NCI-H1694 treated with DMSO at 0.1 percent for 48 hours (cell line): ENCODE measurements at regions not wholly inside any gene's neighbourhood (a gene's known extent, or its start where the extent isn't known, plus 50 kb on each side); places are given as distances from the start of the nearest gene placed in this dataset.
A peak's percentile ranks its signal among the peaks of the same experiment; 100 is the strongest.
"Not testable (repeated sequence)": the region's sequence is repeated elsewhere in the genome, so short reads cannot be mapped to it uniquely, and the experiment has no call there.

Experiments
- DNase-seq: peaks from one replicate; lab custom pipeline; 2025; lab: John Stamatoyannopoulos, UW

DNA sequence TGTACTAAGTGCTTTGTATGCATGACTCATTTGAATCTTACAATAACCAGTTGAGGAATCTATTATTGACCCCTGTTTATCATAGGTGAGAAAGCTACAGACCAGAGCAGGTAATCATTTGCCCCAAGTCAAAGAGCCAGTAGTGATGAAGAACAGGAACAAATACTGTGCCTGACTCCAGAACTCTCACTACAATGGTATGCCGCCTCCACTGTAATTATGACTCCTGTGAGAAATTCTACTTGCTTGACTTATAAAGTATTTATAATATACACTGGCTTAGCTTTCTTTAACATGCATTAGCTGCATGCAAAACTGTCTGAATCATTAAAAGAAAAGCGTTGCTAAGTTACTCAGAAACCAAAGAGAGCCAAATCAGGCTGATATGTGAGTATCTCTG, 92.6 kb downstream of the ZNF281 start:
- no peak for DNase-seq

DNA sequence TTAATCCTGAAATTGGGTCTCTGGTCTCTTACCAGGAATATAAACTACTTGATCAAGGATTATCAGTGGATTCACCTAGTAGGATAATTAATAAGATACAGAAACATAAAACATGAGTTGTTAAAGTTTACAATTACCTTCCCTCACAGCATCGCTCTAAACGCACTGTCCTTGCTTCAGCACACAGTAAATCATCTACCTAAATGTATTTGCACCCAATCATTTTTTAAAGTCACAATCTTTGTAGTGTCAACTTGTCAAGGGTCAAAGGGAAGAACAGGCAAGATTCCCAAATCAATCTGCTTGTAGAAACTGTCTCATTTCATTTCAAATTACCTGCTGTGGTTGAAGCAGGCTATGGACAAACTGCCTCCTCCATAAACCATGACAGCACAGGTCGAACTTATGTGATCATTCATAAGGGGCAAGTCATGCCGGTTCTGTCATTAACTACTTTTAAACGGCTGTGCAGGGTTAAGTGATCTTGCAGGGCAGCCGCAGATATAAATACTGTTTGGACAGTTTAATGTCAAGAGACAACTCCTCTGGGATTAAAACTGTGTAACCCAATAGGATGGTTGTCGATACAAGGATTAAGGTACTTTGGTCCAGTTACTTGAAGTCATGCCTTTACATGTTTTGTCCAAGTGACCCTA, 93.6 kb downstream of the ZNF281 start:
- no peak for DNase-seq

DNA sequence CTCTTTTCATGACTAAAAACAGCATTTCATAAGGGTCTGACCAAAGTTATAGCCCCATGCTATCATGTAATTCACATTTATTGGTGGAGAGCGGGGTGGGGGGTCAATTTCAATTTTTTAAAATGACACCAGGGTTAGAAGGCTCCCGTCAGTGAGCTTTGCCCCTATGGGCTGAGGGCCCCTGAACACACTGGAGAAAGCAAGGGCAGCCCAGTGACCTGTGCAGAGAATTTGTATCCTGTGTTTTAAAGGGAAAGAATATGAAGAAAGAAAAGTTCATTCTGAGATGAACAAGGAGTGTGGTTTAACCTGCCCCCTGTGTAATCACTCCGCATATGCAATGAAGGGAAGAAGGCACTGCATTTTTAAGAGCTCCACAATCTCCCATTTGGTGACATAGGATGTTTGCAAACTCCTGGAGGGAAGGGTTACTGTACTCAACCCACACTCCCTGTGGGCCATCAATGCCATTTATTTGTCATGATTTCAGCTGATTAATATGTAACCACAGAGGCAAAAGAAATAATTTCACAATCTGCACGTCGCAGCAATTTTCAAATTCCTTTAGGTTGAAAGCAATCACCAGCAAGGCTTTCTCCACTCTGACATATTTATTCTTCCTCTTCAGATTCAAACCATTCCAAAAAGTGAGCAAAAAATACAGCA, 95.6 kb downstream of the ZNF281 start:
- no peak for DNase-seq

DNA sequence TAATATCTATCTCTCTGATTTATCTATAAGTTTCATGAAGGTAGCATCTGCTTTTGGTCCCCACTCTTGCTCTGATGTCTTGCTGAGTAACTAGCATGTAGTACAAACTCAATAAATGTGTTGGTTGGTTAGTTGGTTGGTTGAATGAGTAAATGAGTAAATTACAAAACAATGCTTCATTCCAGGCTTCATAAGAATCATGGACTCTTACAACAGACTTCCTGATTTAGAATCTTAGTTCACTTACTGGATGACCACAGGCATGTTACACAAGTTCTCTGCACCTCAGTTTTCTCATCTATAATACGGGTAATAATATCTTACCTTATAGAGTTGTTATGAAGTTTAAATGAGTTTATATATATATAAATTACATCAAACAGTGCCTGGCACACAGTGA, 98.6 kb downstream of the ZNF281 start:
- DNase-seq = no peak

DNA sequence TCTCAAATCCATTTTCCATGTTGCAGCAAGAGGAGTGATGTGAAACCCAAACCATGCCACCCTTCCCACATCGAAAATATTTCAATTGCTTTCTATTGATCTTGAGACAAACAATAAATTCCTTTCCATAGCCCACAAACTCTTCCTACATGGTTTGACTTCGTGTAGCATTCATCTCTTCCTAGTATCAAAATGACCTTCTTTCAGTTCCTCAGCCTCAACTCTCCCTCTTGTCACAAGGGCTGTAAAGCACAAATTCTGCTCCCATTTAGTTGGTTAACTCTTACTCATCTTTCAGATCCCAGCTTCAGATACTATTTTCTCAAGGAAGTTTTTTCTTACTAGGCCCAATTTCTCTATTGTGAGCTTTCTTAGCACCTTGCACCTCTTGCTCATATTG, 99.0 kb downstream of the ZNF281 start:
- DNase-seq = no peak

DNA sequence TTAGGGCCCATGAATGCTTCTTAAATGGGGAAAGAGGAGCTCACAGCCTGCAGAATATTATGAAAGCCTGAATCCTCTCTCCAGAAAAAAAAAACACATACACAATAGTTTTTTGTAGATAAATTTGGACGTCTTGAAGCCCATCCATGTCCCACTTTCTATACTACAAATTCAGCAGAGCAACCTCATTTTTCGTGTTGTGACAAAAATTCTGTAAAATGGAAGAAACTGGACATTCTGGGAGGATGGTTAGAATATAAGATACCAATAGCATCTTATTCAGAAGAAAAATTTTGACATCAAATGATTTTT, 102.1 kb downstream of the ZNF281 start:
- no peak for DNase-seq

DNA sequence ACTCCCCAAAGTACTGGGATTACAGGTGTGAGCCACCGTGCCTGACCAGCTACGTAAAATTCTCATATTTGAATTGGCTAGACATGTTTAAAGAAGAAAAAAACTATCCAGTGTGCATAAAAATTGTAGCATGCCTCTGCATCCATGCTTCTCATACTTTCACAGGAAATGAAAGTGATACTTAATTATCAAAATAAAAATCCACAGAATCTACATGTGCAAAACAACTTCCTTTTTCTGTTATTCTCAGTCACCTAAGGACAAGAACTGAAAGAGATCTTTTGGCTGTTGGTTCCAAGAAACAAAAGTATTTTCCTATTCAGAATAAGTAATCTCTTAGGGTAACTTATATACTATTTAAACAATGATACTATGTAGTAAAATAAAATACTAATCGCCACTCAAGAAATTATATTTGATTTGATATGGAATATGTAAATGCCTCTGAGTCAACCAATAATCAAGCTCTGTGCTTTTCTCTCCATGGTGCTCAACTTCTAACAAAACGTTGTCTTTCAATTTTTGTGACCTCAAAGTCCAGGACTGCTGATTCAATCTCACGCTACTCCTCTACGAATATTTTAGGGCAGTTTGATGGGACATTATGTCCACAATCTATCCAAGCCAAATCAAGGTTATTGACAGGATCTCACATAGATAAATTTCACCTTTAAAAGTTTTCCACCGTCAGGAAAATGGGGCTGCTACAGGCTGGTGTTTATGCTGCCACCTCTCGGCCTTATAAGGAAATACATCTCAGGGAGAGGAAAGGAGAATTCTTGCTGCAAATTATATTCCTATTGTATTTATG, 102.7 kb downstream of the ZNF281 start:
- DNase-seq = peak; percentile 56

DNA sequence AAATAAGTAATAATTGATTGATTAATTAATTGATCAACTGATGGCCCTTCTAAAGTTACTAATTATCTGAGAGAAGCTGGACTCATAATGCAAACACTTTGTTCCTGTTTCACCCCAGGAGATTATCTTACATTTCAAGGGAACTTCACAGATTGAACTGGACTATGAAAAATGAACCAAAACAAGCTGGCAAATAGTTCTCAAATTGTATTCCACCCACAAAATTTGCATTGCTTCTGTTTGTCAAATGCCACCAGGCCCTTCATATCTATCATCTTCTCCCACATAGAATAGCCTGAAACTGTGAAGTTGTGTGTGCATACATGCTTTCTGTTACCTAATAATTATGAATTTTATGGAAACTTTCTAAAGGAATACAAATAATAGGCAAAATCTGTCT, 104.0 kb downstream of the ZNF281 start:
- DNase-seq = no peak

DNA sequence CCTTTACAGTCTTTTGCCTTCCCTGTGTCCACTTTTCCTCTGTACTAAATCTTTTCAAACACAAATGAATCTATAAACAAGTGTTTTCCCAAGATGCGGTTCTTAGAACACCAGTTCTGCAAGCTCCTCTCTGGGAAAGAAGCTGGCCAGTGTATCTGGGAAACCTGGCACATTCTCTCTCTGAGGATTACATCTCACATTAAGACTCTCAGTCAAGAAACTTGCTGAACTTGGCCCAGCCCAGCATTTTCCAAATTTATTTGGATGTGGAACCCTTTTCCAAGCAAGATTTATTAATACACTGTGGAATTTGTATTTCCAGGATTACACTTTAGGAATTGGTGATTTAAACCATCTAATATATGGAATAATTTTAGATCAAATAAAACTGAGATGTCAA, 105.7 kb downstream of the ZNF281 start:
- DNase-seq = no peak

DNA sequence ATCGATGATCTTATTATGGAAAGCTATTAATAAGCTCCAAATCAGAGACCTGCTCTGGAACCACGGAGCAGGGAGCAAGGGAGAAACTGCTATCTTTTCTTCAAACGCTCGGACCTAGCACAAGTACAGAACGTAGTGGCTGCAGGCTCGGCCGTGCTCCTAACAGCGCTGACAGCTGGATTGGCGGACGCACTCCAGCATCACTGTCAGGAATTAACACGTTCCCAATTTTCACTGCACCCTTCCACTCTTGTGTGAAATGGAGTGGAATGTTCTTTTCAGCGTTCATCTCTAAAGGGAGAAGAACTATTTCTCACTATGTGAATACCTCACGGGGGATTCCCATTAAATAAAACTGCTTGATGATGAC, 106.9 kb downstream of the ZNF281 start:
- no peak for DNase-seq

DNA sequence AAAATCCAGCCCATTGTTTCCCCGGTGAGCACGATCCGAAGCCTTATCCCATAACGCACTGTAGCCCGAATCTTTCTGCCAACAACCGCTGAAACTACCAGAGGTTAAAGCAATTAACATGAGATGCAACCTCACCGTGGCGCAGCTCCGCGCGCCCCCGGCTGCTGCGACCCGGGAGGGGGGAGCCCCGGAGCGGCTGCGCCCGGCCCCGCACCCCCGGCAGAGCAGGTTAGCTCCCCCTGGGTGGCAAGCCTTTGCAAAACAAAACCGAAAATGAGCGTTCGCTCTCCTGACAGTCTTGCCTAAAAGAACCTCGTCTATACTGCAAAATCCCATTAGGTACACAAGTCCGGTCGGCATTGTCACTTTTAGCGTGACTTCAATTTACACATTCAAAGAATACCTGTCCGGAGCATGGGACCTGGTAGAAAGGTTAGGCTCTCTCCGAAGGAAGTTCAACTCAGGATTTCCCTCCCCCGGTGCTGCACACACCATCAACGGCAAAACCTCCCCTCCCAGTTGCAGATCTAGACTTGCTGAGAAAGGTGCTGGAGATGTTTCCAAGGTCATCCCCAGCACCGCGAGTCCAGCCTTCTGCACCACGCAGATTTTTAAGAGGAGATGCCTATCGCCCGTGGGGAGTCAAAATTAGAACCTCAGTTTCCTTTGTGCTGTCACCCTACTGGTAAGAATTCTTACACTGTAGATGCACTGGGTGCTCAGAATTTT, 107.5 kb downstream of the ZNF281 start:
- no peak for DNase-seq

DNA sequence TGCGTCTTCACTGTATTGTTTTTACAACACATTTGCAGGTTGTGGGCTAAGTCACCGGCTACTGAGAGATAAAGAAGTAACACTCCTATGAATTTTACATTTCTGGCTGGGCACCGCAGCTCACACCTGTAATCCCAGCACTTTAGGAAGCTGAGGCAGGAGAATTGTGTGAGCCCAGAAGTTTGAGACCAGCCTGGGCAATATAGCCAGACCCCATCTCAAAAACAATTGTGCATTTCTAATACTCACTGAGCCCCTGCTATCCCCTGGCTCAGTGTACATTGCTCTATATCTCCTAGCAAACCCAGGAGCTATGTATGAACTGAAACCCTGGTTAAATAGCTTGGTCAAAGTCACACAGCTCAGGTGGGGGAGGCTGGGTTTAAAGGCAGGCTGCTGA, 108.7 kb downstream of the ZNF281 start:
- no peak for DNase-seq

DNA sequence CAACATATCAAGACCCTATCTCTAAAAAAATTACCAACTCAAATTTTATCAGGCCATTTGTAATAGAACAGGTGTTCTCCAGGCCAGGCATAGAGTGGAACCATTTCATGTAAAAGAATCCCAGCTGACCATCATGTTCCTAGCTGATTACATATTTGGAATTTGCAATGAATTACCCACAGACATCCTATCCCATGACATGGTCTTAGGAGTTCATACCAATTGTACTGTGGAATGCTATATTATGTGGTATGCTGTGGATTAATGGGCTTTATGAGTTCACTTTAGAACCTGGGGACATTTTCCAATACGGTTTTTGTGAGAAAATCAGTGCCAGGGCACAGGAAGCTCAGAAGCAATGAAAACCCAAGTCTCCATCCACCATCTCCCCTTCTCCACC, 110.3 kb downstream of the ZNF281 start:
- no peak for DNase-seq

DNA sequence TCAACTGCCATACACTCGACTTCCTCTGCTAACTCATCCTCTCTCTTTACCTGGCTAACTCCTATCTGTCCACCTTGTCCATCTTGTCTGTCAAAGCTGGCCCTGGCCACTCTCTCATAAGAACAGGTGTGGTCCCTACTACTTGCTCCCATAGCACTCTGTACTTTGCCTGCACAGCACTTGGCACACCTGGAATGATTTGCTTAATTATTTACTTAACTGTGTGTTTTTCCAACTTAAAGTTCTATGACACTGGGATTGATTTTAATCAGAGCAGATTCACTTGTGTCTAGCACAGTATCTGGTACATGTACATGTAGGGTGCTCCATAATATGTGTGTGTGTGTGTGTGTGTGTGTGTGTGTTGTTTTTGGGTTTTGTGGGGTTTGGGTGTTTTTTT, 111.6 kb downstream of the ZNF281 start:
- no peak for DNase-seq

DNA sequence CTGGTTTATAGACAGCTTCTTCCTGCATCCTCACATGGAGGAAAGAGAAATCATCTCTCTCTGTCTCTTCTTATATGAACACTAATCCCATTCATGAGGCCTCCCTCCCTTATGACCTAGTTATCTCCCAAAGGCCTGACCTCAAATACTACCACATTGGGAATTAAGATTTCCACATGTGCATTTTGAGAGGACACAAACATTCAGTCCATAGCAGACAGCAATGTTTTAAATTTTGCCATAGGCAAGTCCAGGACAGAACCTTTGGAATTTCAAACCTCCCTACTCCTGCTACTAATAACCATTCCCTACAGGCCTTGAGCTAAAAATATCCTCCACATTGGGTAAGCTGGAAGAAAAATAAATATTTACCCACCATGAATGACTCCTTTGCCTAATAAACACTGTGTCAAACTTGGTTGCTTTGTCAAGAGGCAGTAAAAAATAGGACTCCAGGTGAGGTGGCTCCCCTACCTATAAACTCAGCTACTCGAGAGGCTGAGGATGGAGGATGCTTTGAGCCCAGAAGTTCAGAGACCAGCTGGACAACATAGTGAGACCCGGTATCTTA, 113.7 kb downstream of the ZNF281 start:
- DNase-seq = no peak

DNA sequence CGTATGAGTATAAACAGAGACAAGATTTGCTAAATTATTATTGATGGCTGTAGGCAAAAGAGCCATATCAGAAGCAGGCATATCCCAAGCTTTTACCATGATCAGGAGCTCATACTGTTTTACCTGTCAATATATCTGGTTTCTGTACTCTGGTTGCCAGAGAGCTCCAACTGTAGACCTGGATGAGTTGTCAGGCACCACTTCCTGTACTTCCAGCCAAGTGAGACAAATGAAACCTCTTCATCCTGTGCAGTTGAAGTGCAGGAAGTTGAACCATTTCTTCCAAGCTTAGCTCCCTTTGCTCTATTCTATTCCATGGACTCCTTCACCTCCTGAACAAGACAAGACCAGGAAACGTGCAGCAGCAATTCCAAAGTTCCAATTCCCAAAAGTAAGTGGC, 115.6 kb downstream of the ZNF281 start:
- no peak for DNase-seq

DNA sequence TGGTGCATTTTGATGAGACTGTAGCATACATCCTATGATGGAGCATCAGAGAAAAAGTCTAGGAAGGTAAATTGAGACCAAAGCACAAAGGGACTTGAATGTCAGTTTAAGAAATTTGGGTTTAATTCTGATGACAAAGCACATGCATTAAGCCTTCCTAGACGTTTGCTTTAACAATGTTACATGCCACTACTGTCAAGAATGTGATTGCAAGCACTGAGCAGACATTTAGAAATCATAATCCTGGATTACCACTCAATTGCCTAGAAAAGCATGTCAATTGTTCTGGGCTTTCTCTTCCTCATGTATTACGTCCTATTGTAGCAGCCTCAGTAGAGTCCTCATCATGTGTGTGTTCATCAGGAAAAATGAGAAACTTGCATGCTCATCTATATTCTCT, 117.1 kb downstream of the ZNF281 start:
- no peak for DNase-seq

DNA sequence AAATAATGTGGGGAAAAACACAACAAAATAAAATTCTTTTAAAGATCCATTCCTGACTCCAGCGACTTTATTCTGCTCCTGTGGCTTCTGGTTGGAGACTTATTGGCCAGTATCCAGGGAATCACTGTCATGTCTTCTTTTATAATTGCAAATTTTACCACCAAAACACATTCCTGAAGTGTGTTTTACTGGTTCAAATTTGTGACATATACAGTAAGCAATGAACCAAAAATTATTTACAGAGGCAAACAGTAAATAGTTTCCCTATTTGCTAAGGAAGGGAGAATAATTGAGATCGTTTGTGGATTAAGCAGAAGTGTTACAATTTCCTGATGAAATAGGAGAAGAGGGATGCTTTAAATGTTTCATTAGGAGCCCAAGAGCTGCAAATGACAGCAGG, 118.7 kb downstream of the ZNF281 start:
- DNase-seq = no peak

DNA sequence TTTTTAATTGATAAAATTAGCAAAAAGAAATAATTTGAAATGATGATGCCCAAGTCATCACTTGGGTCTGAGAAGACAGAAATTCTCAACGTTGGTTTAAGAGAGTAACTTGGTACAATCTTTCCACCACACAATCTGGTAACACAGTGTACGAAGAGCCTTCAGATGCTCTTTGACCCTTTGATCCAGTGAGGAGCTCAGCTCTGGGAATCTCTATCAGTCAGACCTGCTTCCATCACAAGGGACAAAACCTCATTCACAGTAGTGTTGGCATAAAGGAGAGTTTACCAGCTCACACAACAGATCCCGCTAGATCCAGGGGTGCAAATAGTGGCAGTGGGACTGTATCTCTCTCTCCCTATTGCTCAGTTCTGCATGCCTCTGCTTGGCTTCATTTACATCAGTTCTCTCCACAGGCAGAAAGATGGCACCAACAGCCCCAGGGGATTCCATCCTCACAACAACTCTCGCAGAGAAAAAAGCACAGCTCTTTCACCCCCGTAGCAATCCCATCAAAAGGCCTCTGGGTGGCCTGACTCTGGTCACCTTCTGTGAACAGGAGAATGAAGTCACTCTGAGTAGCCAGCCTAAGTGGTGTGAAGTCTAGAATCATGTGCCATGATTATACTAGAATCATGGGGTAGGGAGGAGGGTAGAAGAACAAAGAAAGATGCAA, 119.7 kb downstream of the ZNF281 start:
- no peak for DNase-seq

DNA sequence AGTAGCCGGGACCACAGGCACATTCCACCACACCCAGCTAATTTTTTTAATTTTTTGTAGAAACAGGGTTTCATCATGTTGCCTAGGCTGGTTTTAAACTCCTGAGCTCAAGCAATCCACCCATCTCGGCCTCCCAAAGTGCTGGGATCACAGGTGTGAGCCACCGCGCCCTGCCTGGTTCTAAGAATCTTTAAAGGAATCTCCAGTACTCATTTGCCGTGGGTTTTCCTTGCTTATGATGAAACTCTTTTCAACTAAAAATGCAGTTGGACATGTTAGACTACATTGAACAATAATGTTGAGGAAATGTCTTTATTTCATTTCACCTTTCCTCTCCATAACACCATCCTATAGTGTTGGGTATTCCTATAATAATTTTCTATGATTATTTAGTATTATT, 121.6 kb downstream of the ZNF281 start:
- no peak for DNase-seq

DNA sequence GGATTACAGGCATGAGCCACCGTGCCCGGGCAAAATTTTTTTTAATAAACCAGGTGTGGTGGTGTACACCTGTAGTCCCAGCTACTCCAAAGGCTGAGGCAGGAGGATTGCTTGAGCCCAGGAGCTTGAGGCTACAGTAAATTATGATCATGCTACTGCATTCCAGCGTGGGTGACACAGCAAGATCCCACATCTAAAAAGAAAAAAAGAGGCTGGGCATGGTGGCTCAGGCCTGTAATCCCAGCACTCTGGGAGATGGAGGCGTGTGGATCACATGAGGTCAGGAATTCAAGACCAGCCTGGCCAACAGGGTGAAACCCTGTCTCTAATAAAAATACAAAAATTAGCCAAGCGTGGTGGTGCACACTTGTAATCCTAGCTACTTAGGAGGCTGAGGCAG, 125.6 kb downstream of the ZNF281 start:
- not testable (repeated sequence) for DNase-seq
